Activated CD8-positive, alpha-beta T cell treated with anti-CD3 and anti-CD28 coated beads for 36 hours (primary cell): ENCODE measurements at regions not wholly inside any gene's neighbourhood (a gene's known extent, or its start where the extent isn't known, plus 50 kb on each side); places are given as distances from the start of the nearest gene placed in this dataset.

Experiments
- ATAC-seq: fragments of 200-7000 bp; cut with Tn5 transposase; one replicate; pipeline ENCODE4 v1.10.0; 2021; ENCODE audit warnings: mild to moderate bottlenecking, moderate library complexity
- CTCF ChIA-PET: fragments of 350-600 bp; sonication (Branson Sonifier 250); formaldehyde crosslinking; loops from one replicate; lab custom pipeline; 2021; ENCODE audit warnings: antibody characterized with exemption; lab: Charles Lee
- POLR2A ChIA-PET: fragments of 350-600 bp; sonication (Branson Sonifier 250); formaldehyde crosslinking; loops from one replicate; lab custom pipeline; 2021; ENCODE audit warnings: antibody characterized with exemption; lab: Charles Lee
- DNase-seq: peaks from one replicate; pipeline ENCODE4 v3.0.0-alpha.2; 2020
- H3K27ac Mint-ChIP-seq: one replicate; pipeline ENCODE4 v1.8.0; 2021; ENCODE audit warnings: mild to moderate bottlenecking, mixed read lengths
- H3K27me3 Mint-ChIP-seq: one replicate; pipeline ENCODE4 v1.8.0; 2021; ENCODE audit warnings: mixed read lengths
- H3K36me3 Mint-ChIP-seq: one replicate; pipeline ENCODE4 v1.8.0; 2021; ENCODE audit warnings: low read depth, mixed read lengths
- H3K4me1 Mint-ChIP-seq: one replicate; pipeline ENCODE4 v1.8.0; 2021; ENCODE audit warnings: low read depth, mixed read lengths
- H3K4me3 Mint-ChIP-seq: one replicate; pipeline ENCODE4 v1.8.0; 2021; ENCODE audit warnings: mild to moderate bottlenecking, moderate library complexity, mixed read lengths
- H3K9me3 Mint-ChIP-seq: one replicate; pipeline ENCODE4 v1.8.0; 2021; ENCODE audit warnings: mixed read lengths
- CTCF ChIP-seq: fragments of 200-600 bp; IDR thresholded peaks from one replicate; pipeline ENCODE4 v1.8.0; 2022; ENCODE audit warnings: antibody characterized with exemption, mild to moderate bottlenecking
- intact Hi-C: fragments of 100-400 bp; cut with micrococcal nuclease; formaldehyde crosslinking; loops from one replicate; pipeline ENCODE4 v1.10.0; 2022

- peaks cover 9% of the 10 kb centered on the region for H3K27me3 Mint-ChIP-seq
- DNase-seq (no peak), ATAC-seq (no peak)
- ChIA-PET POLR2A (interaction anchor here (0.8 kb wide), 1 partner anchor 21 kb away, joined by 3 read pairs; no protein-coding TSS in a partner anchor), CTCF (interaction anchor here (0.8 to 1.7 kb wide), 2 partner anchors 10 to 77 kb away, joined by 3 to 7 read pairs; no protein-coding TSS in a partner anchor)
- H3K4me3 Mint-ChIP-seq: no peak overlapping the region
- no peaks in the 10 kb centered on the region for H3K4me1 Mint-ChIP-seq
- intact Hi-C loops: no loop called here
- no peak overlapping the region for H3K27ac Mint-ChIP-seq
- no peaks in the 10 kb centered on the region for H3K9me3 Mint-ChIP-seq
- TF ChIP-seq CTCF: no peak
- no peaks in the 10 kb centered on the region for H3K36me3 Mint-ChIP-seq
These were observed 53.0 kb upstream of the SMOX start for GRCh38 chr20:4095639-4096038.

GRCh38 chr20:4091490-4092479, 56.8 kb upstream of the SMOX start:
- no peaks in the 10 kb centered on the region for H3K4me1 Mint-ChIP-seq
- ChIA-PET CTCF (interaction anchor here (0.7 to 1.5 kb wide), 15 partner anchors 9 to 201 kb away, joined by 3 to 8 read pairs (median 3); no protein-coding TSS in a partner anchor), POLR2A (no interaction called here)
- intact Hi-C loops: no loop called here
- H3K27me3 Mint-ChIP-seq: peaks cover 9% of the 10 kb centered on the region
- no peaks in the 10 kb centered on the region for H3K9me3 Mint-ChIP-seq
- ATAC-seq (peak; percentile 64), DNase-seq (peak; percentile 54)
- H3K4me3 Mint-ChIP-seq: no peak overlapping the region
- TF ChIP-seq CTCF: peak; percentile 77
- H3K27ac Mint-ChIP-seq: no peak overlapping the region
- no peaks in the 10 kb centered on the region for H3K36me3 Mint-ChIP-seq

- no peaks in the 10 kb centered on the region for H3K4me1 Mint-ChIP-seq
- ATAC-seq: no peak
- H3K27ac Mint-ChIP-seq: no peak overlapping the region
- DNase-seq: no peak
- H3K9me3 Mint-ChIP-seq: no peaks in the 10 kb centered on the region
- POLR2A ChIA-PET: interaction anchor here (0.6 kb wide), 1 partner anchor 176 kb away, joined by 3 read pairs; no protein-coding TSS in a partner anchor
- H3K36me3 Mint-ChIP-seq: no peaks in the 10 kb centered on the region
- peaks cover 9% of the 10 kb centered on the region for H3K27me3 Mint-ChIP-seq
- no peak overlapping the region for H3K4me3 Mint-ChIP-seq
- intact Hi-C loops: no loop called here
- TF ChIP-seq CTCF: no peak
- CTCF ChIA-PET: interaction anchor here (1.3 kb wide), 2 partner anchors 14 to 44 kb away, joined by 3 read pairs; no protein-coding TSS in a partner anchor
These were observed 57.7 kb upstream of the SMOX start for GRCh38 chr20:4090756-4091489.

GRCh38 chr20:4089756-4090487, 58.7 kb upstream of the SMOX start:
- no peak overlapping the region for H3K4me3 Mint-ChIP-seq
- no peak for TF ChIP-seq CTCF
- peaks cover 5% of the 10 kb centered on the region for H3K27me3 Mint-ChIP-seq
- intact Hi-C loops: loop anchor here (5.0 to 10.0 kb wide), 2 partner anchors 78 to 205 kb away; partner anchors contain the start of gene PANK2
- H3K4me1 Mint-ChIP-seq: peaks cover 7% of the 10 kb centered on the region
- no peaks in the 10 kb centered on the region for H3K9me3 Mint-ChIP-seq
- ChIA-PET POLR2A (no interaction called here), CTCF (no interaction called here)
- DNase-seq (no peak), ATAC-seq (no peak)
- H3K36me3 Mint-ChIP-seq: no peaks in the 10 kb centered on the region
- no peak overlapping the region for H3K27ac Mint-ChIP-seq
